ENCODE measurements at regions not wholly inside any gene's neighbourhood (a gene's known extent, or its start where the extent isn't known, plus 50 kb on each side); places are given as distances from the start of the nearest gene placed in this dataset.
"Not testable (repeated sequence)": the region's sequence is repeated elsewhere in the genome, so short reads cannot be mapped to it uniquely, and the experiment has no call there.

DNA sequence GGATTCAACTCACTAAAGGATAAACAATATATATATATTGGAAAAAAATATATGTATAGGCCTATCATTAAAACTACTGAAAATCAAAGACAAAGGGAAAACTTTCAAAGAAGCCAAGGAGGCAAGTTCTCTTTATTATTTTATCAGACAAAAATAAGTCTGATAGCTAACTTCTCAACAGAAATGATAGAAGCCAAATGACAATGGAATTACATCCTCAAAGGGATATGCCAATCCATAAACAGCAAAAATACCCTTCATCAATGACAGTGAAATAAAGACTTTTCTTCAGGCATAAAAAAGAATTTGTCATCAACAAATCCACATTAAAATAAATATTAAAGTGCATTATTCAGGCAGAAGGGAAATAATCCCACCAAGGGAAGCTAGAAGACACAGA lies 393.4 kb downstream of the ZFHX3 start:
- no peak for DNase-seq

DNA sequence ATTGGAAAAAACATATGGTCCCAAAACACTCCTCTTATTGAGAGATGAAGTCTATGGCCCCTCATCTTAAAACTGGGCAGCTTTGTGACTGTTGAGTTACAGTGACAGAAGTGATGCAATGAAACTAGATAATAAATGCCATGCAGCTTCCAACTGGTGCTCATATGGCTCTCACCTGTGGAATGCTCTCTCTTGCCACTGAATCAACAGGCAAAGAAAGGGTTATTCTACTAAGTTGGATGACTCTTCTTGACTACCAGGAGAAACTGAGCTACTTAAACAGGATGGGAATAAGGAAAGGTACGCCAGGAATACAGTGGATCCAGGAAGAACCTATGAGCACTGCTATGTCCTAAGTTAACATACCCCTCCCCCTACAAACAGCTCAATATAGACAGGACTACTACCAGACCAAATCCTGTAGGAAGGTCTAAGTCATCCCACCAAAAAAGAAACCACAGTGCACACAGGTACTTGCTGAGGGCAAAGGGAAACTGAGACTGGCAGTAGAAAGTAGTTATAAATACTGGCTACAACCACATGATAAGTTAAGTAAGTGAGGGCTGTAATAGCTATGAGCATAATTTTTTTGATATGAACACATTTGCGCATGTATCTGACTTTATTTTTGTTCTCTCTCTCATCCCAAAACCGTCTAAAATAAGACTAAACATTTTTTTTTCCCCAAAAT lies 398.5 kb downstream of the ZFHX3 start:
- DNase-seq = no peak

DNA sequence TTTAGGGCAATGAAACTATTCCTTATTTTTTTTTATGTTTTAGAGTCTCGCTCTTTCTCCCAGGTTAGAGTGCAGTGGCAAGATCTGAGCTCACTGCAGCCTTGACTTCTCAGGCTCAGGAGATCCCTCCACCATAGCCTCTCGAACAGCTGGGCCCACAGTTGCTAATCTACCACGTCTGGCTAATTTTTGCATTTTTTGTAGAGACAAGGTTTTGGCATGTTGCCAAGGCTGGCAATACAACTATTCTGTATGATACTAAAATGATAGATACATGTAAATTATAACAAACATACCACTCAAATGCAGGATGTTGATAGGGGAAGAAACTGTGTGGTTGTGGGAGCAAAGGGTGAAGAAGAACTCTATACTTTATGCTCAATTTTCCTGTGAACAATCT lies 401.3 kb downstream of the ZFHX3 start:
- no peak for DNase-seq

DNA sequence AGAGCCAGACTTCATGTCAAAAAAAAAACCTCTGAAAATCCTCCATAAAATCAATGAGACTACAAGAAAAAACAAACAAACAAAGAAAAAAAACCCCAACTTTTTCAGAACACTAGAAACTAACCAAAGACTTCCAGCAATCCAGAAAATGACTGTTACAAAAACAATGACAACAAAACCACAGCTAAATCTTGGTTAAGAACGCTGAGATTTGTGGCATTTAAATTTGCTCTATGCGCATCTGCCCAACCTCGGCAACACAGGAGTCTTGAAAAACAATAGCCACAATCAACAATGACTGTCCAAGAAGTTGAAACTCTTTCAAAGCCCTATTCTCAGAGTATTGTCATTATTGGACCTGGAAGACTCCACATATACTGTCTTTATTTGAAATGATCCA lies 402.4 kb downstream of the ZFHX3 start:
- DNase-seq = no peak

DNA sequence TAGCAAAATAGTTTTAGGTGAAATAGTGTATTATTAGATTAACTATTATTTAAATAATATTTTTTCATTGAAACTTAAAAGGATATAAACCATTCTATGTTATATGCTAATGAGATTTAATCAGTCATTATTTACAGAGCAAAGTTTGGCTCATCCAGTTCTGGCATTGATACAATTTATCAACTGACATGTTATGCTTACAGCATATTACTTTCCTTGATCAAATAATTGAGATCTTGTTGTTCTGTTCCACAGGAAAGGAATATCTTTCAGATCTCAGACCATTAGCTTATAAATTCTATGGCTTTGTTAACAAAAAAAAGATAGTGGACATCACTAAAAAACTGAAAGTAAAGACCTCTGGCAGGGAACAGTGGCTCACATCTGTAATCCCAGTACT lies 403.0 kb downstream of the ZFHX3 start:
- no peak for DNase-seq

DNA sequence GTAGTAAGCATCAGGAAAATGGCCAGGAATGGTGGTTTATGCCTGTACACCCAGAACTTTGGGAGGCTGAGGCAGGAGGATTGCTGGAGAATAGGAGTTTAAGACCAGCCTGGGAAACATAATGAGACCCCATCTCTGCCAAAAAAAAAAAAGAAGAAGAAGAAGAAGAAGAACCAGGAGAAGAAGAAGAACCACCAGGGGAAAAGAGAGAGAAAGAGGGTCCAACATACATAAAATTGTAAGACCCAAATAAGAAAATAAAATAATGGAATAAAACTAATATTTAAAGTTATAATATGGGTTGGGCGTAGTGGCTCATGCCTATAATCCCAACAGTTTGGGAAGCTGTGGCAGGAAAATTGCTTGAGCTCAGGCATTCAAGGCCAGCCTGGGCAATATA lies 408.4 kb downstream of the ZFHX3 start:
- DNase-seq = no peak

DNA sequence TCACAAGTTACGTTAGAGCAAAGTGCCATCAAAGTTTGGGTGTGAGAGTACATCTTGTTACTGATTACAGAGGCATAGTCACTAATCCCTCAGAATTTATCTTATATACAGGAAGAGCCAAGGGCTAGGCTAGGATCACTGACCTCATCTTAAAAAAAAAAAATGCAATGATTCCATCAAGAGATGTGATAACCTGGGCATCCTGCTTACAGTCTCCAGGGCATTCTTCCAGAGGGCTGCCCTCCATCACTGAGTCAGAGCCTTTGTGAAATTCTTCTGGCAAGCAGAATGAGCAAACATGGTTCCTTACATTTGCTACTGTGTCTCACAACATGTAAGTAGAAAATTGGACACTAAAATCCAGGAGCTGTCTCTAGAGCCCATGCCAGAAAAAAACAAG lies 410.6 kb downstream of the ZFHX3 start:
- DNase-seq = no peak

DNA sequence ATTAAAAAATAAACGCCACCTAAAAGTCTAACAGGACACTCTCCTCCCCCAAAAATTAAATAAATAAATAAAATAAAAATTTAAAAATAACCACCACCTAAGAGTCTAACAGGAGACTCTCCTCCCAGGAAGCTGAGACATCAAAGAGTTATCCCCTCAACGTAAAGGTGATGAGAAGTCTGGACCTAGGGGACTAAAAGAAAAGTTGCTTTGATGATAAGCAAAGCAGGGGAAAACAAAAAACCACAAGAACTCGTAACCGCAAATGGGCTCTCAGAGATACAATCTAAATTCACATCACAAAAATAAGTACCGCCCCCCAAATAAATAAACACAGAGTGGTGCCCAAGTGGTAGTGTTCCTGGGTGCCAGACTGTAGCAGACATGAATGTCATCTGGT lies 412.2 kb downstream of the ZFHX3 start:
- no peak for DNase-seq

DNA sequence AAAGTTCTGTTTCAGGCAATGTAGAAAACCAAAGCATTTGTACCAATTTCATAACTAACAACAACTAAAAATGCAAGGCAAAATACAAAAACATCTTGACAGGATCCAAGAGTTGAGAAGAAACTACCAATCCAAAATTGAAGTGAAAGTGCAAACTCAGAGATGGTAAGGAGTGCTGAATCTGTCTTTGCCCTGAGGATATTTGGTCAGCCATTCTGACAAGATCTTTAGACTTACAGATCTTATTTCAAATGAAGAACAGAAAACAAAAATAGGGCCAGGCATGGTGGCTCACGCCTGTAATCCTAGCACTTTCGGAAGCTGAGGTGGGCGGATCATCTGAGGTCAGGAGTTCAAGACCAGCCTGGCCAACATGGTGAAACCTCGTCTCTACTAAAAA lies 412.8 kb downstream of the ZFHX3 start:
- no peak for DNase-seq

DNA sequence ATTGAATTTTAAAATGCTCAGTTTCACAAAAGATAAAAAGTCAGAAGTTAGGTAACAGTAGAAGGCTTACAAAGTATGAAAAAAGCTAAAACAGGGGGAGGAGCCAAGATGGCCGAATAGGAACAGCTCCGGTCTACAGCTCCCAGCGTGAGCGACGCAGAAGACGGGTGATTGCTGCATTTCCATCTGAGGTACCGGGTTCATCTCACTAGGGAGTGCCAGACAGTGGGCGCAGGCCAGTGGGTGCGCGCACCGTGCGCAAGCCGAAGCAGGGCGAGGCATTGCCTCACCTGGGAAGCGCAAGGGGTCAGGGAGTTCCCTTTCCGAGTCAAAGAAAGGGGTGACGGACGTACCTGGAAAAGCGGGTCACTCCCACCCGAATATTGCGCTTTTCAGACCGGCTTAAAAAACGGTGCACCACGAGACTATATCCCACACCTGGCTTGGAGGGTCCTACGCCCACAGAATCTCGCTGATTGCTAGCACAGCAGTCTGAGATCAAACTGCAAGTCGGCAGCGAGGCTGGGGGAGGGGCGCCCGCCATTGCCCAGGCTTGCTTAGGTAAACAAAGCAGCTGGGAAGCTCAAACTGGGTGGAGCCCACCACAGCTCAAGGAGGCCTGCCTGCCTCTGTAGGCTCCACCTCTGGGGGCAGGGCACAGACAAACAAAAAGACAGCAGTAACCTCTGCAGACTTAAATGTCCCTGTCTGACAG lies 420.6 kb downstream of the ZFHX3 start:
- not testable (repeated sequence) for DNase-seq

DNA sequence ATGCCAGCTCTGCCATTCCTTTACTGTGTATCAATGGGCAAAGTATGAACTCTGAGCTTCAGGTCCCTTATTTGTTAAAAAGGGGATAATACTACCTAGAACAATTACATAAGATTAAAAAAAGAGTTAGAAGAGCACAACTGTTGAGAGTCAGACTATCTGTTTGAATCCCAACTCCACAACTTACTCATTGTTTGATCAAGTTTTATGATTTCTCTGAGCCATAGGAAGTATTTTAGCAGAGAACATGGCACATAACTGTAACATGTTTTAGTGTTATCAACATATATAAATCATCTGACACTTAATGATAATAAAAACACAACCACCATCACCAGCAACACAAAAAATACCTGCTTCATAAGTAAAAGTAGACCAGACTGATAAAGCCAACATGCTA lies 421.3 kb downstream of the ZFHX3 start:
- no peak for DNase-seq

DNA sequence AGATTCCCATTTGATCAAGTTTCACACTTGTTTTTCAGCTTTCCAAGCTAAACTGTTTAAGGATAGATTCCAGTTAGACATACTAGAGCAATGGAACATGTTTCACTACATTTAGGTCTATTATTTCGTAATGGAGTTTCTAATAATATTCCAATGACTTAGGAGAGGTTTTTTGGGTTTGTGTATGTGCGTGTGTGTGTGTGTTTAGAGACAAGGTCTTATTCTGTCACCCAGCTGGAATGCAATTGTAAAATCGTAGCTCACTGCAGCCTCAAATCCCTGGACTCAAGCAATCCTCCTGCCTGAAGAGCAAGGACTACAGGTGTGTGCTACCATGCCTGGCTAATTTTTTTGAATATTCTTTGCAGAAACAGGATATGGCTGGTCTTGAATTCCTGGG lies 426.3 kb downstream of the ZFHX3 start:
- no peak for DNase-seq

DNA sequence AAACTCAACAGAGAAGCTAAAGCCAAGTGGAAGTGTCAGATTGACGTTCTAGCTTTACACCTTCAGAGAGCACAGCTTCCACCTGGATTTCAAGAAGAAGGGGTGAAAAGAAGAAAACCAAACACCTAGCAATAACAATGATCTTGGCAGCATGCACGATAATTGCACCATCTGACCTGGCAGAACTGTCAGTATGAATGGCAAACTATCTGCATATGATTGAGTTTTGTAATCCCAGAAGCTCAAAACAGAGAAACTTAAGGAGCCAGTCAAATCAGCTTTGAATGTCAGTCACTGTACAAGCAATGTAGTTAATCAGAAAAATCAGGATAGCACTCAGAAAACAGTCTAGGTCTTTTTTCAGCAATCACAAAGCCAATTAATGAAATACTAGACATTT lies 427.1 kb downstream of the ZFHX3 start:
- no peak for DNase-seq

DNA sequence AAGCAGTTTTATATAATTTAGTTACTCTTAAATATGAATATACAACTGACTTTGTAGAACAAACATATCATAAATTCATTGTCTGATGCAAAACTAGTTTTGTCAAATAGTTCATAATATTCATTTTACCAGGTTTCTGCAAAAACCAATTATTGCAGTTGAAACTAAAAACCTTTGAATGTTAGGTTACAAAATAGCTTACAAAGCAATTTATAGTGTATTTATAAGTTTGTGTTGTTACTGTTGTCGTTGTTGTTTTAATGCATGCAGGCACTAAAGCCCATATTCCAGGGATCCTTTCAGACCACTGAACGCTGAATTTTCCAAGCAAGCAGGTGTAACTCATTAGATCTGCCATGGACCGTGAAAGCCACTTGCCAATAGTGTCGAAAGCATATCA lies 427.6 kb downstream of the ZFHX3 start:
- no peak for DNase-seq

DNA sequence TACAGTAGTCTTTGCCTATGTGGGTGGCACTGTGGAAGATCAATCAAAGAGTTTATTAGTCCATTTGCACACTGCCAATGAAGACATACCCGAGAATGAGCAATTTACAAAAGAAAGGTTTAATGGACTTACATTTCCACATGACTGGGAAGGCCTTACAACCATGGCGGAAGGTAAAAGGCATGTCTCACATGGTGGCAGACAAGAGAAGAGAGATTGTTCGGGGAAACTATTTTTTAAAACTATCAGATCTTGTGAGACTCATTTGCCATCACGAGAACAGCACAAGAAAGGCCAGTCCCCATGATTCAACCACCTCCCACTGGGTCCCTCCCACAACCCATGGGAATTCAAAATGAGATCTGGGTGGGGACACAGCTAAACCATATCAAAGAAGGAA lies 432.1 kb downstream of the ZFHX3 start:
- no peak for DNase-seq

DNA sequence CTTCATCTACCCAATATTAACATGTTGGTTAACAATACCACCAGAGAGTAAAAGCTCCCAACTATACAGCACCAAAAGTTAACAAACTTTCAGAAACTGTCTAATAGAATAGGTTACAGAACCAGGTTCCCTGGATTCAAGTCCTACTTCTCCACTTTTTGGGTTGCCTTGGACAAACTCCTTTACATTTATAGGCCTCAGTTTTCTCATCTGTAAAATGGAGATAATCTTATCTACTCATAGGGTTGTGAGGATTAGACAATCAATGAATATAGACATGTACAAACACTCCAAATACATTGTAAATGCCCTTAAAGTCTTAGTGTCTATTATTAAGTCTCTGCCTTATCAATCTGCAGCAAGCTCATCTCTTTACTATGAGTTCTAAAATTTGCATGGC lies 435.2 kb downstream of the ZFHX3 start:
- no peak for DNase-seq

DNA sequence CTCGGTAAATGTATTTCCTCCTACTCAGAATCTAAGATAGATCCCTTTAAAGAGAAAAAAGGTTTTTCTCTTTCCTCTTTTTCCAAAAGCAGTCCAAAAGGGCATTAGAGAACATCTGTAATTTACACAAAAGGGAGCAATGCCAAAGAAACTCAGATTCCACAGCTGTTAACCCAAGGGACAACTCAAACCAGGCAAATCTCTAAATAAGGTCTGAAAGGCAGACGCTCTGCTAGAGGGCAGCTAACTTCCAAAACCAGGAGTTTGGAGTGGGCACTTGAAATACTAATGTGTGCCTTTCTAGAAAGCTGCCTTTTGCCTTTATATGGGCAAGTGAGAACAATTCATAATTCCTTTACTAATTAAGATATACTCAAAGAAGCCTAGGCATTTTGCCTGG lies 435.7 kb downstream of the ZFHX3 start:
- no peak for DNase-seq

DNA sequence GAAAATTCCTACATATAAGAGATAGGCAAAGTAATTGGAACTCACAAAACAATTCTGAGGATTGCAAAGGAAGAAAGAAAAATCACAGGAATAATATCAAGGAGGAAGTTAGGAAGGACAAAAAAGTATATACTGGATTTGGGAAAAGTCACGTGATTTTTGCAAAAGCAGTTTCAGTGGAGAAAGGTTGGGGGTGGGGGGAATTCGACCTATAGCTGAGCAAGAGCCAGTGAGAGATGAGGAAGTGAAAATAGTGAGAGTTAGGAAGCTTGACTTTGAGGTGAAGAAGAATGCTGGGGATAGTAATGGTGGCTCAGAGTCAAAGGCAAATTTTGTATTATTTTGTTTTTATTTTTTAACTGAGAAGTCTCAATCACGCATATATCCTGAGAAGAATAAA lies 438.0 kb upstream of the PMFBP1 start:
- no peak for DNase-seq

DNA sequence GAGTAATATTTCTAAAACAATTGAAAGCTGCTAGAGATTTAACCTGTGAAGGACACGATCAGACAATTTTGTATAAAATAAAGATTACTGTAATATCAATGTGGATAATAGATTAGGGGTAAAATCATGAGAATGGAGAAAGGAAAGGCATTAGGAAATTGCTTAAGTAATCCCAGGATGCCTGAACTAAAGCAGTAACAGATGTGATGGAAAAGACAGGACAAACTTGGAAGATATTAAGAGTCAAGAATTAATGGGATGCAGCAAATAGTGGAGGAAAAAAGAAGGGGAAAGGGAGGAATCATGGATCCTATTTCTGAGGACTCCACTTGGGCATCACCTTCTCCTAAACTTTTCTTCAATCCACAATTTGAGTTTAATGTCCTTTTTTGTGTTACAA lies 437.1 kb upstream of the PMFBP1 start:
- DNase-seq = no peak

DNA sequence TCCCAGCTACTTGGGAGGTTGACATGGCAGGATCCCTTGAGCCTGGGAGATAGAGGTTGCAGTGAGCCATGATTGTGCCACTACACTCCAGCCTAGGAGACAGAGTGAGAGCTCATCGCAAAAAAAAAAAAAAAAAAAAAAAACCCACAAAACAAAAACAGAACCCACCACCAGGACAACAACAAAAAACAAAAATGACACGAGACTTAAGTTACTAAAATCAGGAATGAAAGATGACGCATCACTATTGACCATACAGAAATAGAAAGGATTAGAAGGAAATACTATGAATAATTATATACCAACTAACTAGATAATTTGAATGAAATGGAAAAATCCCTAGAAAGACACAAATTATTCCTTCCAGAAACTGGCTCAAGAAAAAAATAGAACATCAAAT lies 432.4 kb upstream of the PMFBP1 start:
- DNase-seq = no peak

DNA sequence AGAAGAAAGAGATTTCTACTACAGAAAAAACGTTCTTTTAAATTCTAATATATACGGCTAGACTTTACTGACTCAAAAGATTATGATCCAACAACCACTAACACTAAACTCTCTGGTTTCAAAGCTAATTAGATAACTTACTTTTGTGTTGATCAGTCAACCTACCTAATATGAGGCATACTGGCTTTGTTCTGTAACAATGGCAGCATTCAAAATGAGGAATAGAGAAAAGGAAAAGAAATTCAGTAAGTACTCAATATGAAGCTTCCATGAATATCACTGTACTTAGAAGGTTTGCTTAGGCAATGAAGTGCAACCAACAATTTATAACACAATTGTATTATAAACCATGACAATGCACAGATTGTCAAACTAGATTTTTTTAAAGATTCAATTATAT lies 430.5 kb upstream of the PMFBP1 start:
- no peak for DNase-seq

DNA sequence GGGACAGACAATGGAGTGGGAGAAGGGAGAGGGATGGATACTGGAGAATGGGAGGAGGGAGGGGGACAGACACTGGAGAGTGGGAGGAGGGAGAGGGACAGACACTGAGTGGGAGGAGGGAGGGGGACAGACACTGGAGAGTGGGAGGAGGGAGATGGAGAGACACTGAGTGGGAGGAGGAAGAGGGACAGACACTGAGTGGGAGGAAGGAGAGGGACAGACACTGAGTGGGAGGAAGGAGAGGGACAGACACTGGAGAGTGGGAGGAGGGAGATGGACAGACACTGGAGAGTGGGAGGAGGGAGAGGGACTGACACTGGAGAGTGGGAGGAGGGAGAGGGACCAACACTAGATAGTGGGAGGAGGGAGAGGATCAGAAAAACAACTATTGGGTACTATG lies 426.7 kb upstream of the PMFBP1 start:
- no peak for DNase-seq

DNA sequence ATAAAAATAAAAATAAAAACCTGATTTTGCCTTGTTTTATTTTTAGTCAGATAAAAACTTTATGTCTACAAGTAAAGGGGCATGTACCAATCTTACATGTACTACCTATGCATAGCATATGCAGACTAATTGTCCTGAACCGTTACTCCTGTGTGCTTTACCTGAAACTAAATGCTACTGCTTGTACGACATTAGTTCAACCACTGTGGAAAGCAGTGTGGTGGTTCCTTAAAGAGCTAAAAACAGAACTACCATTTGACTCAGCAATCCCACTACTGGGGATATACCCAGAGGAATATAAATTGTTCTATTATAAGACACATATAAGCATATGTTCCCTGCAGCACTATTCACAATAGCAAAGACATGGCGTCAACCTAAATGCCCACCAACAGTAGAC lies 426.0 kb upstream of the PMFBP1 start:
- no peak for DNase-seq

DNA sequence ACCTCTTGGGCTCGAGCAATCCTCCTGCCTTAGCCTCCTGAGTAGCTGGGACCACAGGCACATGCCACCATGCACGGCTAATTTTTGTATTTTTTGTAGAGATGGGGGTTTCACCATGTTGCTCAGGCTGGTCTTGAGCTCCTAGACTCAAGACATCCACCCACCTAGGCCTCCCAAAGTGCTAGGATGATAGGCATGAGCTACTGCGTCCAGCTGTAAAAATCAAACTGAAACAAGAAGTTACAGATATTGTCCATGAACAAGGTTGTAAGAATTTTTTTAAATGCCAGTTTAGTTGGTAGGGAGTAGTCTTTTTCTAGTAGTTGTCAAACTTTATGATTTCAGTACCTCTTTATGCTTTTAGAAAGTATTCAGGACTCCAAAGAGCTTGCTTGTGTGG lies 424.4 kb upstream of the PMFBP1 start:
- DNase-seq = no peak

Data from activated CD4-positive, alpha-beta T cell treated with anti-CD3 and anti-CD28 coated beads, Interleukin-10, Interleukin-2, amounts not matched to agents 100 ng/mL and 50 ng/mL, durations not matched to agents 16 hours and 8 hours (primary cell).